ENCODE measurements at regions not wholly inside any gene's neighbourhood (a gene's known extent, or its start where the extent isn't known, plus 50 kb on each side); places are given as distances from the start of the nearest gene placed in this dataset.

GRCh38 chr12:96136725-96137378, 57.3 kb upstream of the ELK3 start:
- no peak for TF ChIP-seq CTCF (IDR thresholded peaks at IDR 0.05; ENCODE audit: extremely low read depth, low read depth, low read length)
- H3K4me1 ChIP-seq (ENCODE audit: insufficient read depth, low read length), result peaks cover 35% of the 10 kb centered on the region
- H3K27me3 ChIP-seq (ENCODE audit: insufficient read depth, low read length), result peaks cover 5% of the 10 kb centered on the region
- peak overlapping the region; percentile 70 for H3K27ac ChIP-seq (ENCODE audit: low read depth, low read length)
- DNase-seq (ENCODE audit: insufficient read length, low spot score, missing footprints), result no peak
- no peaks in the 10 kb centered on the region for H4K20me1 ChIP-seq (ENCODE audit: insufficient read depth, low read length)
- no peaks in the 10 kb centered on the region for H3K9me3 ChIP-seq (ENCODE audit: low read depth, low read length)
- H3K4me3 ChIP-seq (ENCODE audit: insufficient read depth, low read length), result peak overlapping the region; percentile 9
- H2AFZ ChIP-seq (ENCODE audit: low read length), result peak overlapping the region; percentile 39
- H3K79me2 ChIP-seq (ENCODE audit: insufficient read depth, low read length), result no peaks in the 10 kb centered on the region
- H3K4me2 ChIP-seq (ENCODE audit: insufficient read depth, low read length), result peak overlapping the region; percentile 67
- no peaks in the 10 kb centered on the region for H3K36me3 ChIP-seq (ENCODE audit: insufficient read depth, low read length)

GRCh38 chr12:96140174-96140573, 54.0 kb upstream of the ELK3 start:
- no peak overlapping the region for H3K4me2 ChIP-seq (ENCODE audit: insufficient read depth, low read length)
- H3K4me3 ChIP-seq (ENCODE audit: insufficient read depth, low read length), result no peak overlapping the region
- H3K79me2 ChIP-seq (ENCODE audit: insufficient read depth, low read length), result no peaks in the 10 kb centered on the region
- no peaks in the 10 kb centered on the region for H4K20me1 ChIP-seq (ENCODE audit: insufficient read depth, low read length)
- H3K4me1 ChIP-seq (ENCODE audit: insufficient read depth, low read length), result peaks cover 35% of the 10 kb centered on the region
- no peak overlapping the region for H2AFZ ChIP-seq (ENCODE audit: low read length)
- H3K27me3 ChIP-seq (ENCODE audit: insufficient read depth, low read length), result no peaks in the 10 kb centered on the region
- DNase-seq (ENCODE audit: insufficient read length, low spot score, missing footprints), result peak; percentile 89
- TF ChIP-seq CTCF (IDR thresholded peaks at IDR 0.05; ENCODE audit: extremely low read depth, low read depth, low read length), result no peak
- H3K27ac ChIP-seq (ENCODE audit: low read depth, low read length), result peak overlapping the region; percentile 52
- H3K36me3 ChIP-seq (ENCODE audit: insufficient read depth, low read length), result no peaks in the 10 kb centered on the region
- H3K9me3 ChIP-seq (ENCODE audit: low read depth, low read length), result no peaks in the 10 kb centered on the region

GRCh38 chr12:96141216-96141912, 52.8 kb upstream of the ELK3 start:
- Histone ChIP-seq H3K27me3 (ENCODE audit: insufficient read depth, low read length) (no peaks in the 10 kb centered on the region), H2AFZ (ENCODE audit: low read length) (no peak overlapping the region), H3K36me3 (ENCODE audit: insufficient read depth, low read length) (no peaks in the 10 kb centered on the region), H3K4me1 (ENCODE audit: insufficient read depth, low read length) (peaks cover 28% of the 10 kb centered on the region), H3K4me3 (ENCODE audit: insufficient read depth, low read length) (no peak overlapping the region), H3K27ac (ENCODE audit: low read depth, low read length) (peak overlapping the region; percentile 52), H3K9me3 (ENCODE audit: low read depth, low read length) (no peaks in the 10 kb centered on the region), H3K4me2 (ENCODE audit: insufficient read depth, low read length) (peak overlapping the region; percentile 14), H4K20me1 (ENCODE audit: insufficient read depth, low read length) (no peaks in the 10 kb centered on the region), H3K79me2 (ENCODE audit: insufficient read depth, low read length) (no peaks in the 10 kb centered on the region)
- DNase-seq (ENCODE audit: insufficient read length, low spot score, missing footprints), result peak; percentile 92
- no peak for TF ChIP-seq CTCF (IDR thresholded peaks at IDR 0.05; ENCODE audit: extremely low read depth, low read depth, low read length)

GRCh38 chr12:96143392-96143791, 50.8 kb upstream of the ELK3 start:
- Histone ChIP-seq H3K9me3 (ENCODE audit: low read depth, low read length) (no peaks in the 10 kb centered on the region), H3K79me2 (ENCODE audit: insufficient read depth, low read length) (no peaks in the 10 kb centered on the region), H3K27me3 (ENCODE audit: insufficient read depth, low read length) (no peaks in the 10 kb centered on the region), H4K20me1 (ENCODE audit: insufficient read depth, low read length) (no peaks in the 10 kb centered on the region), H3K27ac (ENCODE audit: low read depth, low read length) (no peak overlapping the region), H3K4me2 (ENCODE audit: insufficient read depth, low read length) (no peak overlapping the region), H2AFZ (ENCODE audit: low read length) (no peak overlapping the region), H3K36me3 (ENCODE audit: insufficient read depth, low read length) (no peaks in the 10 kb centered on the region), H3K4me1 (ENCODE audit: insufficient read depth, low read length) (peaks cover 20% of the 10 kb centered on the region), H3K4me3 (ENCODE audit: insufficient read depth, low read length) (no peak overlapping the region)
- no peak for DNase-seq (ENCODE audit: insufficient read length, low spot score, missing footprints)
- TF ChIP-seq CTCF (IDR thresholded peaks at IDR 0.05; ENCODE audit: extremely low read depth, low read depth, low read length), result no peak
